Gastroesophageal sphincter (tissue), 3 donors: ENCODE measurements at regions not wholly inside any gene's neighbourhood (a gene's known extent, or its start where the extent isn't known, plus 50 kb on each side); places are given as distances from the start of the nearest gene placed in this dataset.

Experiments used
- CTCF ChIP-seq, 4 experiments: fragments of 200-600 bp in 2 of 4; fragments of 450-650 bp in 2 of 4; sonication (generic) in 1 of 4; IDR thresholded peaks; one replicate each; pipeline ENCODE4 v1.5.1; 2017 to 2019; ENCODE audit warnings: antibody characterized with exemption in 4 of 4, mild to moderate bottlenecking in 2 of 4, moderate library complexity in 2 of 4
- POLR2A ChIP-seq, 2 donors: fragments of 450-650 bp; IDR thresholded peaks; one replicate each; pipeline ENCODE4 v1.6.1; 2017; ENCODE audit warnings: antibody characterized with exemption in 2 of 2, mild to moderate bottlenecking in 2 of 2, moderate library complexity in 1 of 2

- TF ChIP-seq POLR2A (IDR thresholded peaks at IDR 0.05) = no peak
- no peak for TF ChIP-seq CTCF (IDR thresholded peaks at IDR 0.05)
Measured at GRCh38 chr11:26044389-26044788, 287.5 kb upstream of the ANO3 start.
